Testis (tissue), 2 donors: ENCODE measurements at regions not wholly inside any gene's neighbourhood (a gene's known extent, or its start where the extent isn't known, plus 50 kb on each side); places are given as distances from the start of the nearest gene placed in this dataset.
"Not testable (repeated sequence)": the region's sequence is repeated elsewhere in the genome, so short reads cannot be mapped to it uniquely, and the experiment has no call there.

ENCODE experiments used
- DNase-seq: peaks from one replicate; pipeline ENCODE4 v3.0.0-alpha.2; 2019
- H3K27ac ChIP-seq, 2 donors: fragments of 200-600 bp; sonication (generic); one replicate each; pipeline ENCODE4 v1.5.1; 2019
- H3K27me3 ChIP-seq: fragments of 200-600 bp; sonication (generic); one replicate; pipeline ENCODE4 v1.5.1; 2019
- H3K36me3 ChIP-seq: fragments of 200-600 bp; sonication (generic); one replicate; pipeline ENCODE4 v1.5.1; 2017; ENCODE audit warnings: low read depth; ENCODE audit errors: missing control alignments
- H3K4me1 ChIP-seq: fragments of 200-600 bp; sonication (generic); one replicate; pipeline ENCODE4 v1.5.1; 2019
- H3K4me3 ChIP-seq, 2 donors: fragments of 200-600 bp; sonication (generic); one replicate each; pipeline ENCODE4 v1.5.1; 2017 to 2019
- H3K9me3 ChIP-seq: fragments of 200-600 bp; sonication (generic); one replicate; pipeline ENCODE4 v1.5.1; 2017
- POLR2A ChIP-seq: fragments of 450-650 bp; IDR thresholded peaks from one replicate; pipeline ENCODE4 v1.6.1; 2017; ENCODE audit warnings: antibody characterized with exemption, mild to moderate bottlenecking, moderate library complexity
- WGBS, 2 donors: methylation state at CpG; one replicate each; pipeline ENCODE4 v1.1.5; 2018; 5-methylcytosine and 5-hydroxymethylcytosine counted together
- intact Hi-C: fragments of 100-400 bp; cut with DNase I; formaldehyde crosslinking; loops from one replicate; pipeline ENCODE4 v1.15.1; 2023; ENCODE audit warnings: low total_unique reads
- TF ChIP-seq, protein P1 (sequence below), 3 experiments: fragments of 450-650 bp in 2 of 3; fragments of 200-600 bp in 1 of 3; sonication (generic) in 1 of 3; IDR thresholded peaks; one replicate each; pipeline ENCODE4 v1.5.1; 2016 to 2019; ENCODE audit warnings: antibody characterized with exemption in 3 of 3, mild to moderate bottlenecking in 2 of 3, moderate library complexity in 1 of 3

DNA sequence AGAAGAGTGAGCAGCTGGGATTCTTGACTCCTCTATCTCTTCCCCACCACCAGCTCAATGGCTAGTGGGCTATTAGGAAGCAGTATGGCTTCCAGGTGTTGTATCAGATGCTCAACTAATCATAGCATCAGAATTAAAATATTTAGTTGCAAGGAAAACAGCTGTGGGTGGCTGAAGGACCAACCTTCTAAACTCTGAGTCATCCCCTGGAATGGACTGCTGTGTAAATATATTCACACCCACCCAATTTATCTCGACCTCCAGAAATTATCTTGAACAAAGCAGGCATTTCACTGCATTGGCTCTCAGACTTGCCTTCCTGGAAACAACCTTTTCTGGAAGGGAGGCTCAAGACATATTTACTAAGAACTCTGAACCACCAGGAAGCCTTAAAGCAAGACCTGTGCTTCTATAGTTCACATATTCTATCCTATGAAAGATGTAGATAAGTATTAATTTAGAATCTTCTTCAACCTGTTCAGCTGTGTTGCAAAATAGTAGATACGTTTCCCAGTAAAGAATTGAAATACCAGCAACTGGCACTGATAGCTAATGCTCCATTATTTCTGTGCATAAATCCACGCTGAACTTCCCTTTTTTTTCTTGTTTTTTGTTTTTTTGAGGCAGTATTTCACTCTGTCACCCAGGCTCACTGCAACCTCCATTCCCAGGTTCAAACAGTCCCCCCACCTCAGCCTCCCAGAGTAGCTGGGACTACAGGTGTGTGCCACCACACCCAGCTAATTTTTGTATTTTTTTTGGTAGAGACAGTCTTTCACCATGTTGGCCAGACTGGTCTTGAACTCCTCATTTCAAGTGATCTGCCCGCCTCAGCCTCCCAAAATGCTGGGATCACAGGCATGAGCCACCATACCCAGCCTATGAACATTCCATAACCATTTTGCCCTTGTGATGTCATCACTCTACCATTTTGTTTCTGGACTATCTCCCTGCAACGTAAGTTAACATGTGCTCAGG lies 56.9 kb upstream of the CD2AP start:
- Histone ChIP-seq H3K27me3 (no peaks in the 10 kb centered on the region), H3K4me3 (no peak overlapping the region), H3K36me3 (no peaks in the 10 kb centered on the region), H3K9me3 (no peaks in the 10 kb centered on the region), H3K4me1 (no peaks in the 10 kb centered on the region), H3K27ac (no peak overlapping the region)
- WGBS, 2 donors = 68 to 70% methylated on average over 5 of the region's 5 CpGs
- DNase-seq = no peak
- TF ChIP-seq POLR2A = no peak
- TF ChIP-seq, protein P1, sequence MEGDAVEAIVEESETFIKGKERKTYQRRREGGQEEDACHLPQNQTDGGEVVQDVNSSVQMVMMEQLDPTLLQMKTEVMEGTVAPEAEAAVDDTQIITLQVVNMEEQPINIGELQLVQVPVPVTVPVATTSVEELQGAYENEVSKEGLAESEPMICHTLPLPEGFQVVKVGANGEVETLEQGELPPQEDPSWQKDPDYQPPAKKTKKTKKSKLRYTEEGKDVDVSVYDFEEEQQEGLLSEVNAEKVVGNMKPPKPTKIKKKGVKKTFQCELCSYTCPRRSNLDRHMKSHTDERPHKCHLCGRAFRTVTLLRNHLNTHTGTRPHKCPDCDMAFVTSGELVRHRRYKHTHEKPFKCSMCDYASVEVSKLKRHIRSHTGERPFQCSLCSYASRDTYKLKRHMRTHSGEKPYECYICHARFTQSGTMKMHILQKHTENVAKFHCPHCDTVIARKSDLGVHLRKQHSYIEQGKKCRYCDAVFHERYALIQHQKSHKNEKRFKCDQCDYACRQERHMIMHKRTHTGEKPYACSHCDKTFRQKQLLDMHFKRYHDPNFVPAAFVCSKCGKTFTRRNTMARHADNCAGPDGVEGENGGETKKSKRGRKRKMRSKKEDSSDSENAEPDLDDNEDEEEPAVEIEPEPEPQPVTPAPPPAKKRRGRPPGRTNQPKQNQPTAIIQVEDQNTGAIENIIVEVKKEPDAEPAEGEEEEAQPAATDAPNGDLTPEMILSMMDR (IDR thresholded peaks at IDR 0.05) = no peak
- intact Hi-C loops = no loop called here

- no peaks in the 10 kb centered on the region for H3K4me1 ChIP-seq
- no peak for DNase-seq
- no peak overlapping the region for H3K27ac ChIP-seq
- no peaks in the 10 kb centered on the region for H3K27me3 ChIP-seq
- H3K9me3 ChIP-seq = no peaks in the 10 kb centered on the region
- intact Hi-C loops = no loop called here
- H3K4me3 ChIP-seq = no peak overlapping the region
- no peak for TF ChIP-seq POLR2A
- TF ChIP-seq, protein P1 (IDR thresholded peaks at IDR 0.05) = no peak
- H3K36me3 ChIP-seq = no peaks in the 10 kb centered on the region
Measured at GRCh38 chr6:47423079-47423478, 54.5 kb upstream of the CD2AP start.

GRCh38 chr6:47424436-47424836 lies 53.2 kb upstream of the CD2AP start:
- no peak overlapping the region for H3K4me3 ChIP-seq
- H3K27me3 ChIP-seq = no peaks in the 10 kb centered on the region
- TF ChIP-seq, protein P1 (IDR thresholded peaks at IDR 0.05) = no peak
- no peak for TF ChIP-seq POLR2A
- no peaks in the 10 kb centered on the region for H3K36me3 ChIP-seq
- 60 to 63% methylated on average over 4 of the region's 4 CpGs for WGBS, 2 donors
- no peak for DNase-seq
- no peak overlapping the region for H3K27ac ChIP-seq
- intact Hi-C loops = no loop called here
- H3K4me1 ChIP-seq = no peaks in the 10 kb centered on the region
- no peaks in the 10 kb centered on the region for H3K9me3 ChIP-seq

- H3K27ac ChIP-seq, H3K36me3 ChIP-seq, H3K27me3 ChIP-seq, DNase-seq, H3K4me1 ChIP-seq, intact Hi-C loops, H3K9me3 ChIP-seq, H3K4me3 ChIP-seq: not testable (repeated sequence)
- 93 to 97% methylated on average over 3 of the region's 3 CpGs for WGBS, 2 donors
Measured at GRCh38 chr6:47425724-47426123, 51.9 kb upstream of the CD2AP start.

DNA sequence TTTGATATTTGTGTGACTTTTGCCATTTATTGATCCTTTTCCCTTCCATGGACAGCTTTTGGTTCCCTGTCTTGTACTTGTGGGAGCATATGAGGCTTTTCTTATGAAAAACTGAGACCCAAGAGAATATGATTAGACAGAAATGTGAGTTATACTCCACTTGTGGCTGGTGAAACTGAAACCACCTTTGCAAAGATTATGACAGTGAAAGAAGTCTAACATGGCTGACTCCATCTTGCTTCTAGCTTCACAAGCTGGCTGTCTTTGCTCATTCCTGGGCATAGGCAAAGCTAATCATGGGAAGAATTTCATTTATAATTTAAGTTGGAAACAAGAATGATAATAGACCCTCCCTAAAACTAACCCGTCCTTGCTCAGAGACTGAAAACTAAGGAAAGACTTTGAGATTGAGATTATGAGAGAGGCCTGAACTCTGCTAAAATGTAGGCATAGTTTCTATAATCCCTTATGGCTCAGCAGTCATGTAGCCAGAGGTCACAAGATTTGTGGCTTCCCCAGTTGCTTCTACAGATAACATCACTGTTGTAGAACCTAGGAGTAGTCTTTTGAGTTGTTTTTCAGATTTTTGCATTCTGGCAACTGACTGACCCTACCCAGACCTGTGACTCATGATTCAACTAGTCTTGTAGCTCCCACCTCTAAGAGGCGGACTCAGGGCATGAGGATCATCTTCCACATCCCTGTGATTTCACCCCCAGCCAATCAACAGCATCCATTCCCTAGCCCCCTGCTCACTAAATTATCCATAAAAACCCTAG lies 50.9 kb upstream of the CD2AP start:
- no peak for DNase-seq
- Histone ChIP-seq H3K27me3 (no peaks in the 10 kb centered on the region), H3K36me3 (no peaks in the 10 kb centered on the region), H3K4me1 (no peaks in the 10 kb centered on the region), H3K9me3 (no peaks in the 10 kb centered on the region), H3K4me3 (no peak overlapping the region), H3K27ac (no peak overlapping the region)
- intact Hi-C loops = no loop called here
- TF ChIP-seq POLR2A = no peak
- 84 to 95% methylated on average over 2 of the region's 2 CpGs for WGBS, 2 donors
